ENCODE measurements at regions not wholly inside any gene's neighbourhood (a gene's known extent, or its start where the extent isn't known, plus 50 kb on each side); places are given as distances from the start of the nearest gene placed in this dataset.

GRCh38 chr16:25580041-25580440 lies 111.7 kb upstream of the HS3ST4 start:
- TF ChIP-seq, protein P1, sequence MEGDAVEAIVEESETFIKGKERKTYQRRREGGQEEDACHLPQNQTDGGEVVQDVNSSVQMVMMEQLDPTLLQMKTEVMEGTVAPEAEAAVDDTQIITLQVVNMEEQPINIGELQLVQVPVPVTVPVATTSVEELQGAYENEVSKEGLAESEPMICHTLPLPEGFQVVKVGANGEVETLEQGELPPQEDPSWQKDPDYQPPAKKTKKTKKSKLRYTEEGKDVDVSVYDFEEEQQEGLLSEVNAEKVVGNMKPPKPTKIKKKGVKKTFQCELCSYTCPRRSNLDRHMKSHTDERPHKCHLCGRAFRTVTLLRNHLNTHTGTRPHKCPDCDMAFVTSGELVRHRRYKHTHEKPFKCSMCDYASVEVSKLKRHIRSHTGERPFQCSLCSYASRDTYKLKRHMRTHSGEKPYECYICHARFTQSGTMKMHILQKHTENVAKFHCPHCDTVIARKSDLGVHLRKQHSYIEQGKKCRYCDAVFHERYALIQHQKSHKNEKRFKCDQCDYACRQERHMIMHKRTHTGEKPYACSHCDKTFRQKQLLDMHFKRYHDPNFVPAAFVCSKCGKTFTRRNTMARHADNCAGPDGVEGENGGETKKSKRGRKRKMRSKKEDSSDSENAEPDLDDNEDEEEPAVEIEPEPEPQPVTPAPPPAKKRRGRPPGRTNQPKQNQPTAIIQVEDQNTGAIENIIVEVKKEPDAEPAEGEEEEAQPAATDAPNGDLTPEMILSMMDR (conservative IDR thresholded peaks at IDR 0.05; ENCODE audit: low read depth, low read length) = no peak
- TF ChIP-seq EZH2 (IDR thresholded peaks at IDR 0.05; ENCODE audit: borderline replicate concordance, low read depth, low read length, poor library complexity, severe bottlenecking) = no peak
